8988T (cell line): ENCODE measurements at regions not wholly inside any gene's neighbourhood (a gene's known extent, or its start where the extent isn't known, plus 50 kb on each side); places are given as distances from the start of the nearest gene placed in this dataset.
"Not testable (repeated sequence)": the region's sequence is repeated elsewhere in the genome, so short reads cannot be mapped to it uniquely, and the experiment has no call there.

Experiments used
- DNase-seq: peaks from one replicate; pipeline ENCODE4 v3.0.0; 2011

DNA sequence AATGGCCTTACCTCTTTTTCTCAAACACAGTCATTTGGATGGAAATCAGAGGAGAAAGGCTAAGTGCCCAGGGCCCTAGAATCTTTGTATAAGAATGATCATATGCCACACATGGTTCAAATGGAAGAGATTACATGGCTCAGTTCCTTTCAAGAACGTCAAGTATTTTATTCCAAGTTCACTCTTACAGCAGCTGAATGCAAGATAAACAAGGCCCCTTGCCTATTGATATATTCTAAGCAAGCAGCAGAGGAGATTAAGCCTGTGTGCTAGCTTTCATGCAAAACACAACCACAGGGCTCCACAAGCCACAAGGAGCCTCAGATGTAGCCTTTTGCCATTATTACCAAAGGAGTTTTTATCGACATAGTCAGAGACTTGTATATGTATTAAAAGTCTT lies 55.3 kb upstream of the SLCO6A1 start:
- DNase-seq, result no peak

DNA sequence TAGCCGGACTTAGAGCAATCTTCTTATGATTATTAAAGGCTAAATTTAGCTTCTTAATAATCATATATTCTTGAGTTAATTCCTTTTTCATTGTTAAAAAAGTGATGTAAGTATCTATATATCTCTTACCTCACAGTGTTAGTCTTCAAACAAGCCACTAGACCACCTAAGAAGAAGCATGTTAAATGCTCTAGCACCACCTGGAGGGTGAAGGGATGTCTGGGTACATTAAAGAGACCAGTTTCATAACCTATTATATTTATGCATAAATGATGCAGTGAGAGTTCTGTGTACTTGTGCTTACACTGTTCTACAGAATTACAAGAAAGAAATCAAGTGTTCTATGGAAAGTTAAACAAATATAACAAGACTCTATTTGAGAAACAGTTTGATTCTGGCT lies 55.9 kb upstream of the SLCO6A1 start:
- DNase-seq, result no peak

GRCh38 chr5:102561894-102562760 lies 63.3 kb upstream of the SLCO6A1 start:
- no peak for DNase-seq

DNA sequence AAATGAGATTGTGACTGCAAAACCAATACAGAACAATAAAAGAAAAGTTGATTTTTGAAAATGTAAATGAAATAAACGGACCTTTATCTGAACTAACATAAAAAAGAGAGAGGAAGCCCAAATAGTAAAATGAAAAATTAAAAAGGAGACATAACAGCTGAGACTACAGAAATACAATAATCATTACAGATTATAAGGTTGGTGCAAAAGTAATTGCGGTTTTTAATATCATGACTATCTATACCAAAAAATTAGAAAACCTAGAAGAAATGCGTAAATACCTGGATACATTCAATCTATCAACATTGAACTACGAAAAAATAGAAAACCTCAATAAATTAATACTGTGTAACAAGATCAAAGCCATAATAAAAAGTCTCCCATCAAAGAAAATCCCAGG lies 71.9 kb upstream of the SLCO6A1 start:
- DNase-seq, result no peak

DNA sequence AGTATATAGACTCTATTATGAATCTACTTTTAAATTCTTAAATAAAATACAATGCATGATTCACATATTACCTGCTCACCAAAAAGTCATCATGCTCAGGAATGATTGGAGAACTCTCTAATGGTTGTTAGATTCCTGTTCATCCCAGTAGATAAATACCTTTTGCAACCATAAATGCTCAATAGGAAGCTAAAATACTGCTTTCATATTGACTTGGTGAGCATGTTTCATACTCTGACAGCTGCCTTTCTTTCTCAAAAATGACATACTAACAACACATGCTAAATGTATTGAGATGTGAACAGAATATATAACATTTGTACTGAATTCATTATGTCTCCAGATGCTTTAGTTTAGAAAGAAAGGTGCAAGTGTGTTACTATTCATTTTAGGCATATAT lies 79.6 kb upstream of the SLCO6A1 start:
- no peak for DNase-seq

- DNase-seq, result no peak
Observed at GRCh38 chr5:102579379-102579778, 80.6 kb upstream of the SLCO6A1 start.

GRCh38 chr5:102581011-102581410 lies 82.2 kb upstream of the SLCO6A1 start:
- DNase-seq, result no peak

- DNase-seq, result no peak
Observed at GRCh38 chr5:102582696-102583095, 83.9 kb upstream of the SLCO6A1 start.

DNA sequence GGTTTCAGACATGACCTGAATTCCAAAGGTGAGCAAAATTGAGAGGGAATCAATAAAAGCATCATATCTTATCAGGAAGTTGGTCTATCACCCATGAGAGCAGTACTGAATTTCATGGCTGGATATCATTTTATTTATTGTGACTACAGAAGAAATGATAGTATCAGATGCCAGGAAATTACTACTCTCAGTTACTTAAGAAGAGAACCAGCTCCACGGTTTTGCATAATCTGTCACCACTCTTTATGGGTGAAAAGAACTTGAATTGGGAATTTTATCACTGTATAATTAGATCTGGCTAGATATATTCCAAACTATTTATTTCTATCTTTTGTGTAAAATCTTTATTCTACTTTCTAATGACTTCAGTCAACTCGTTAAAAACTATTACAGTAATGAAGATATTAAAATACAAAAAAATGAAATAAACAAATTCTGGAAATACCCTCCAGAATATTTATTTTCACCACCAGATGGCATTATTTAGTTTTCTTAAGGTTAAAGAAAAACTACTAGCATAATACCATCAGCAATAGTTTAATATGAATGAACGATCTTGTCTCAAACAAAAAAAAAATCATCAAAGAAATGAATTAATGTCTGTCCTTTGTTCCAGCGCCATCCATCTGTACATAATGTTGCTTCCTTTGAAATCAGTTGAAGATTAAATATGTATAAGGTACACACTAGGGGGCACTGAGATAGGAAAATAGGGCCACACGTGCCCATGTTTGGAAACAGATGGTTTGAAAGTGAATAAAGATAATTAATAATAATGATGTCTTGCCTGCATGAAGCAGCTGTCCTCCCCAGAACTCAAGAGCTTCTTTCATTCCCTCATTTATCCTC lies 84.7 kb upstream of the SLCO6A1 start:
- no peak for DNase-seq

GRCh38 chr5:102589661-102590060 lies 90.9 kb upstream of the SLCO6A1 start:
- DNase-seq, result no peak

DNA sequence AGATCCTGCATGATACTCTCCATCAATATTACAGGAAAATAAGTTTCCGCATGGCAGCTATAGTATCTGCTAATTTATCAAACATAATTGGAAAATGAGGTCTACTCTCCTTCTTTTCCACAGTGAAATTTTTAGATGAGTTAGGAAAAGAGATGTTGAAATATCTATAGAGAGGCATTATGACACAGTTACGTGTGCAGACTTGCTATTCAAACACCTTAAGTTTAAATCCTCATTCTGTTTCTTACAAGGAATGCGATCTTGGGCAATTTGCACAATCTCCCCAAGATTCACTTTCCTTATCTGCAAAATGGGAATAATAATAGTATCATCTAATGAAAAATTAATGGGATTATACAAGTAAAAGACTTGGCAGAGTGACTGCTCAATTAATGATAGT lies 91.7 kb upstream of the SLCO6A1 start:
- no peak for DNase-seq

GRCh38 chr5:102591650-102592049 lies 92.8 kb upstream of the SLCO6A1 start:
- no peak for DNase-seq

DNA sequence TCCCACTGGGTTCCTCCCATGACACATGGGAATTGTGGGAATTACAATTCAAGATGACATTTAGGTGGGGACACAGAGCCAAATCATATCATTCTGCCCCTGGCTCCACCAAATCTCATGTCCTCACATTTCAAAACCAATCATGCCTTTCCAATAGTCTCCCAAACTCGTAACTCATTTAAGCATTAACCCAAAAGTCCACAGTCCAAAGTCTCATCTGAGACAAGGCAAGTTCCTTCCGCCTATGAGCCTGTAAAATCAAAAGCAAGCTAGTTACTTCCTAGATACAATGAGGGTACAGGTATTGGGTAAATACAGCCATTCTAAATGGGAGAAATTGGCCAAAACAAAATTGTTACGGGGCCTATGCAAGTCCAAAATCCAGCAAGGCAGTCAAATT lies 93.8 kb upstream of the SLCO6A1 start:
- not testable (repeated sequence) for DNase-seq

- no peak for DNase-seq
Observed at GRCh38 chr5:102594192-102594591, 95.4 kb upstream of the SLCO6A1 start.

DNA sequence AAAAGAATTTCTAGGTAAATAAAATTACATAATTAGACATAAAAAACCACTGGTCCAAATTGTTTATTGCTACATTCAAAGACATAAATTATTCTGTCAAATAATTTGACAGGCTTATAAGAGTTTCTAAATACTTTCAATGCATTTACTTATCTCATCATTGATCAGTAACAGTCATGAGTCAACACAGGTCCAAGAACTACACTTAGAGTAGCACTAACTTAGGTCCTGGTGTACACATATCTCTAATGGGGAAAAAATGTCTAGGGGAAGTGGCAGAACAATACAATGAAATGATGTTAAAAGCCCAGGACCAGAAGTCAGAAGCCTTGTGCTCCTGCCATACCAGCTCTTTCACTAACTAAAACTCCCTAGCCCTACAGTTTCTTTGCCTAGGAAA lies 96.5 kb upstream of the SLCO6A1 start:
- DNase-seq, result no peak

DNA sequence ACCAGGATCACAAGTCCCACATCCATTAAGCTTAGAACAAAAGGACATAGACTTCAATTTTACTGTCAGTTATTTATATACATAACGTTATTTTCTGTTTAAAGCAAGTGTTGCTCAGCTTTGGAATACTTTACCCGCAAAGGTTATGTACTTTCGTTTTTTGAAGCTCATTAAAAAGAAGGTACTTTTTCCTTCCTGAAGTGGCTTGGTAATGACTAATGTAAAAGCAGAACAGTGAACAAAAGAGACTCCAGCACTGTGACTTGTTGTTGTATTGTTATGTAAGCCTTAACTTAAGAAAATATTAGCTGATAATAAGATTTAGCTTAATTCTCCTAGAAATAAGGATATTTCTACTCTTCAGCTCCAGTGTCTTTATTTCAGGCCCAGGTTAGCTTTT lies 97.3 kb upstream of the SLCO6A1 start:
- no peak for DNase-seq

GRCh38 chr5:102596951-102597350 lies 98.2 kb upstream of the SLCO6A1 start:
- no peak for DNase-seq

DNA sequence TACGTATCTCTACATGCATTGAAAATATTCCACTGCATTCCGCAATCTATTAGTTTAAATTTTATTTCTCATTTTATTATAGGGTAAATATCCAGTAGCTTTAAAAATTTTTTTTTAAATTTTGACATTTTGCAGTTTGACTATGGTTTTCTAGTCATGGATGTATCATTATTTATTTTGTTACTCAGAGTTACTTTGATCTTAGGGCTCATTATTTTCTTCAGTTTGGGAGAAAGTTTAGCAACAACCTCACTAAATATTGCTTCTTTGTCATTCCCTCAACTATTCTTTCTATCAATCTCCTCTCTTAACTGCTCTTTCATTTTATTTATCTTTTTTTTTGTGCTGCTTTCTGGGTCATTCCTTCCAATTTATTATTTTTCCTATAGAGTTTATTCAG lies 100.5 kb upstream of the SLCO6A1 start:
- no peak for DNase-seq

DNA sequence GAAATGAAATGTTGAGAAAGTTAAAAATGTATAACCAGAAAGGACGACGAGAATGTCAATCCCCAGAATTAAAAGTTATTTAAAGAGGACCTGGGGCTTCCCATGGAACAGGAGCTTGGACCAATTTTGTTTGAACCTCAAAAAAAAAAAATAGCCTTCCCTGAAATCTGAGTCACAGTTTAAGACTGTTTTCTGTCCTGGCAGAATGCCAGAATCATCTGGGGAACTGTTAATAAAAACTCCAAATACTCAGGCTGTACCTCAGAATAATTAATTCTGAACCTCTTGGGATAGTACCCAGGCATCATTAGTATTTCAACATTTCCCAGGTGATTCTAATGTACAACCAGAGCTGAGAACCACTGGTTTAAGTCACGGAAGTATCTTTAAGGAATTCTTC lies 102.2 kb upstream of the SLCO6A1 start:
- DNase-seq, result no peak

DNA sequence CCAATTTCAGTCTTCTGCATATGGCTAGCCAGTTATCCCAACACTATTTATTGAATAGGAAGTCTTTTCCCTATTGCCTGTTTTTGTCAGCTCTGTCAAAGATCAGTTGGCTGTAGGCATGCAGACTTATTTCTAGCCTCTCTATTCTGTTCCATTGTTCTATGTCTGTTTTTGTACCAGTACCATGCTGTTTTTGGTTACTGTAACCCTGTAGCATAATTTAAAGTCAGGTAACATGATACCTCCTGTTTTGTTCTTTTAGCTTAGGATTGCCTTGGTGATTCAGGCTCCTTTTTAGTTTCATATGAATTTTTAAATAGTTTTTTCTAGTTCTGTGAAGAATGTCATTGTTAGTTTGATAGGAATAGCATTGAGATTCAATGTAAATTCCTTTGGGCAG lies 104.9 kb upstream of the SLCO6A1 start:
- no peak for DNase-seq

- DNase-seq, result no peak
Observed at GRCh38 chr5:102608414-102608813, 109.6 kb upstream of the SLCO6A1 start.

DNA sequence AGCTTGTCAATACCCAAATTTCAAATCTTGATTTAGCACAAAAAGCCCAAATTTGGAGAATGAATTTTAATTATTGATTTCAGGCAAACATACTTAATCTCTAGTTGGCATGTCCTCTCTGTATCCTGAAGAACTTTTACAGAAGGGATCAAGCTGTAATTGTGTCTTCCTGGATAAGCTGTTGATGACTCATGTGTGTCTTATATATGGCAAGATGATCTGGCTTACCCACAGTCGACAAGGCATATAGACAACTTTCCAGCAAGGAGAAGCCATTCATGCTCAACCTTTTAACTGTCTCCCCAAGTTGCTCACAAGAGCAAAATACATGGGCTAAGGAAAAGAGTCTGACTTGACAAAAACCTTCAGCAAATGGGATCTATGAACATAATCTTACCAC lies 112.5 kb upstream of the SLCO6A1 start:
- DNase-seq, result no peak

- no peak for DNase-seq
Observed at GRCh38 chr5:102613661-102614060, 114.9 kb upstream of the SLCO6A1 start.
